Cardiac fibroblast (primary cell): ENCODE measurements at regions not wholly inside any gene's neighbourhood (a gene's known extent, or its start where the extent isn't known, plus 50 kb on each side); places are given as distances from the start of the nearest gene placed in this dataset.

ENCODE experiments used
- DNase-seq, 2 donors: peaks; one replicate each; pipeline versions ENCODE4 v3.0.0 to v3.0.0-alpha.2; 2010; ENCODE audit warnings: low read depth in 2 of 2
- H3K4me3 ChIP-seq, 2 donors: replicated peaks in 1 of 2; 1 replicate in 1 of 2; 2 replicates in 1 of 2; pipeline ENCODE4 v1.5.1; 2011; ENCODE audit warnings: low read depth in 2 of 2, low read length in 2 of 2, mild to moderate bottlenecking in 2 of 2, moderate library complexity in 1 of 2
- CTCF ChIP-seq: IDR thresholded peaks from one replicate; pipeline ENCODE4 v1.5.1; 2011; ENCODE audit warnings: low read depth, mild to moderate bottlenecking, low read length, inconsistent platforms

GRCh38 chr17:69605571-69605970 lies 191.1 kb downstream of the MAP2K6 start:
- no peak overlapping the region for H3K4me3 ChIP-seq
- no peak for TF ChIP-seq CTCF

GRCh38 chr17:69606142-69606800 lies 191.8 kb downstream of the MAP2K6 start:
- no peak for DNase-seq
- no peak for TF ChIP-seq CTCF
- H3K4me3 ChIP-seq: no peak overlapping the region

More at GRCh38 chr17:69605571-69605970, 191.1 kb downstream of the MAP2K6 start:
- DNase-seq: no peak

- DNase-seq: peak; percentile 83 to 92
- TF ChIP-seq CTCF: peak; percentile 86
- H3K4me3 ChIP-seq: no peak overlapping the region
Observed at GRCh38 chr17:69607162-69607834, 192.8 kb downstream of the MAP2K6 start.

- peak in 1 of 2 donors; percentile 44 for DNase-seq
- TF ChIP-seq CTCF: no peak
- no peak overlapping the region for H3K4me3 ChIP-seq
Observed at GRCh38 chr17:69608141-69608540, 193.6 kb downstream of the MAP2K6 start.

GRCh38 chr17:69608808-69609472 lies 194.4 kb downstream of the MAP2K6 start:
- no peak overlapping the region for H3K4me3 ChIP-seq
- no peak for TF ChIP-seq CTCF
- peak; percentile 76 to 97 for DNase-seq

GRCh38 chr17:69609473-69610305 lies 195.2 kb downstream of the MAP2K6 start:
- DNase-seq: peak; percentile 42 to 70
- H3K4me3 ChIP-seq: no peak overlapping the region

More at GRCh38 chr17:69609473-69610305, 195.2 kb downstream of the MAP2K6 start:
- peak; percentile 83 for TF ChIP-seq CTCF
